Upper lobe of left lung (tissue), 4 donors: ENCODE measurements at regions not wholly inside any gene's neighbourhood (a gene's known extent, or its start where the extent isn't known, plus 50 kb on each side); places are given as distances from the start of the nearest gene placed in this dataset.

Experiments
- CTCF ChIP-seq, 6 experiments: fragments of 450-650 bp in 4 of 6; fragments of 200-600 bp in 2 of 6; sonication (generic) in 2 of 6; IDR thresholded peaks; one replicate each; pipeline ENCODE4 v1.5.1; 2016 to 2019; ENCODE audit warnings: antibody characterized with exemption in 6 of 6
- EP300 ChIP-seq, 4 donors: sonication (generic); formaldehyde crosslinking; IDR thresholded peaks; one replicate each; pipeline ENCODE4 v1.5.1; 2017; ENCODE audit warnings: antibody characterized with exemption in 4 of 4, control low read depth in 2 of 4
- POLR2A ChIP-seq, 4 donors: fragments of 450-650 bp; IDR thresholded peaks; one replicate each; pipeline ENCODE4 v1.5.1; 2016 to 2017; ENCODE audit warnings: antibody characterized with exemption in 4 of 4, mild to moderate bottlenecking in 2 of 4
- POLR2AphosphoS5 ChIP-seq, 2 donors: sonication (generic); formaldehyde crosslinking; IDR thresholded peaks; one replicate each; pipeline ENCODE4 v1.5.1; 2017; ENCODE audit warnings: antibody characterized with exemption in 2 of 2

GRCh38 chr9:10867194-10867593 is 254.4 kb upstream of the PTPRD start:
- TF ChIP-seq CTCF (IDR thresholded peaks at IDR 0.05) (no peak), EP300 (IDR thresholded peaks at IDR 0.05) (no peak), POLR2A (IDR thresholded peaks at IDR 0.05) (no peak), POLR2AphosphoS5 (IDR thresholded peaks at IDR 0.05) (no peak)
